HEK293 (cell line): ENCODE measurements at regions not wholly inside any gene's neighbourhood (a gene's known extent, or its start where the extent isn't known, plus 50 kb on each side); places are given as distances from the start of the nearest gene placed in this dataset.
"Not testable (repeated sequence)": the region's sequence is repeated elsewhere in the genome, so short reads cannot be mapped to it uniquely, and the experiment has no call there.

Source experiments
- CTCF ChIA-PET: fragments of 350-600 bp; formaldehyde crosslinking; extraction: SDS; loops from one replicate; lab custom pipeline; 2021; ENCODE audit warnings: antibody characterized with exemption; lab: Yijun Ruan, JAX
- POLR2A ChIA-PET: fragments of 300-600 bp; formaldehyde crosslinking; extraction: SDS; loops from one replicate; lab custom pipeline; 2020; ENCODE audit warnings: antibody characterized with exemption, inconsistent platforms; lab: Yijun Ruan, JAX
- H3K27ac ChIP-seq: fragments of 200-500 bp; sonication (Bioruptor generic); 2 replicates; pipeline ENCODE4 v1.5.1; 2014; ENCODE audit warnings: low read depth, low read length, control low read depth, inconsistent platforms; ENCODE audit errors: extremely low read depth
- H3K36me3 ChIP-seq, 2 experiments: fragments of 200-500 bp in 1 of 2; sonication (Bioruptor generic) in 1 of 2; 1 replicate in 1 of 2; 2 replicates in 1 of 2; pipeline ENCODE4 v1.5.1; 2014 to 2017; ENCODE audit warnings: inconsistent platforms in 2 of 2, low read length in 2 of 2; ENCODE audit not compliant: control insufficient read depth in 2 of 2, insufficient read depth in 1 of 2
- H3K4me1 ChIP-seq: fragments of 200-500 bp; sonication (Bioruptor generic); 2 replicates; pipeline ENCODE4 v1.5.1; 2014; ENCODE audit warnings: mild to moderate bottlenecking, low read length, inconsistent platforms; ENCODE audit not compliant: control insufficient read depth, insufficient read depth
- H3K4me3 ChIP-seq: 2 replicates; pipeline ENCODE4 v1.5.1; 2011; ENCODE audit warnings: low read depth, mild to moderate bottlenecking, control low read depth, low read length, moderate library complexity
- H3K9me3 ChIP-seq: fragments of 200-500 bp; sonication (Bioruptor generic); 2 replicates; pipeline ENCODE4 v1.5.1; 2014; ENCODE audit warnings: low read depth, low read length, inconsistent platforms; ENCODE audit not compliant: control insufficient read depth, insufficient read depth
- BCL11A ChIP-seq: fragments of 450-650 bp; formaldehyde crosslinking; IDR thresholded peaks from 2 replicates; pipeline ENCODE4 v1.5.1; 2016; ENCODE audit warnings: low read depth, missing biosample characterization, missing genetic modification characterization
- GLI4 ChIP-seq: fragments of 450-650 bp; formaldehyde crosslinking; IDR thresholded peaks from 2 replicates; pipeline ENCODE4 v1.5.1; 2016; ENCODE audit warnings: missing biosample characterization, missing genetic modification characterization
- GLIS1 ChIP-seq: fragments of 450-650 bp; formaldehyde crosslinking; IDR thresholded peaks from 2 replicates; pipeline ENCODE4 v1.5.1; 2016; ENCODE audit warnings: missing biosample characterization, missing genetic modification characterization
- KLF10 ChIP-seq: fragments of 450-650 bp; IDR thresholded peaks from 2 replicates; pipeline ENCODE4 v1.5.1; 2018; ENCODE audit warnings: missing biosample characterization, mild to moderate bottlenecking, missing genetic modification characterization
- PRDM2 ChIP-seq: fragments of 450-650 bp; formaldehyde crosslinking; IDR thresholded peaks from 2 replicates; pipeline ENCODE4 v1.5.1; 2016; ENCODE audit warnings: missing biosample characterization, missing genetic modification characterization, borderline replicate concordance
- SCRT2 ChIP-seq: fragments of 450-650 bp; formaldehyde crosslinking; IDR thresholded peaks from 2 replicates; pipeline ENCODE4 v1.5.1; 2016; ENCODE audit warnings: missing biosample characterization, missing genetic modification characterization
- SP2 ChIP-seq: fragments of 450-650 bp; formaldehyde crosslinking; IDR thresholded peaks from 2 replicates; pipeline ENCODE4 v1.5.1; 2016; ENCODE audit warnings: missing biosample characterization, missing genetic modification characterization
- ZBTB21 ChIP-seq: fragments of 450-650 bp; formaldehyde crosslinking; IDR thresholded peaks from 2 replicates; pipeline ENCODE4 v1.5.1; 2017; ENCODE audit warnings: missing biosample characterization, missing genetic modification characterization
- ZFP41 ChIP-seq: fragments of 450-650 bp; formaldehyde crosslinking; IDR thresholded peaks from 2 replicates; pipeline ENCODE4 v1.5.1; 2016; ENCODE audit warnings: missing biosample characterization, missing genetic modification characterization, borderline replicate concordance
- ZNF10 ChIP-seq: fragments of 450-650 bp; formaldehyde crosslinking; IDR thresholded peaks from 2 replicates; pipeline ENCODE4 v1.5.1; 2017; ENCODE audit warnings: missing biosample characterization, missing genetic modification characterization
- ZNF138 ChIP-seq: fragments of 450-650 bp; formaldehyde crosslinking; IDR thresholded peaks from 2 replicates; pipeline ENCODE4 v1.5.1; 2016; ENCODE audit warnings: missing biosample characterization, missing genetic modification characterization, borderline replicate concordance
- ZNF223 ChIP-seq: fragments of 450-650 bp; formaldehyde crosslinking; IDR thresholded peaks from 2 replicates; pipeline ENCODE4 v1.5.1; 2016; ENCODE audit warnings: missing biosample characterization, missing genetic modification characterization
- ZNF239 ChIP-seq: fragments of 450-650 bp; formaldehyde crosslinking; IDR thresholded peaks from 2 replicates; pipeline ENCODE4 v1.5.1; 2016; ENCODE audit warnings: missing biosample characterization, missing genetic modification characterization
- ZNF24 ChIP-seq: fragments of 450-650 bp; formaldehyde crosslinking; IDR thresholded peaks from 2 replicates; pipeline ENCODE4 v1.5.1; 2016; ENCODE audit warnings: missing biosample characterization, missing genetic modification characterization
- ZNF366 ChIP-seq: fragments of 450-650 bp; formaldehyde crosslinking; conservative IDR thresholded peaks from 2 replicates; pipeline ENCODE4 v1.5.1; 2016; ENCODE audit warnings: missing biosample characterization, missing genetic modification characterization
- ZNF398 ChIP-seq: fragments of 450-650 bp; formaldehyde crosslinking; IDR thresholded peaks from 2 replicates; pipeline ENCODE4 v1.5.1; 2017; ENCODE audit warnings: missing biosample characterization, missing genetic modification characterization
- ZNF449 ChIP-seq: fragments of 450-650 bp; formaldehyde crosslinking; IDR thresholded peaks from 2 replicates; pipeline ENCODE4 v1.5.1; 2017; ENCODE audit warnings: missing biosample characterization, mild to moderate bottlenecking, missing genetic modification characterization, moderate library complexity
- ZNF473 ChIP-seq: fragments of 450-650 bp; formaldehyde crosslinking; IDR thresholded peaks from 2 replicates; pipeline ENCODE4 v1.5.1; 2017; ENCODE audit warnings: missing biosample characterization, missing genetic modification characterization
- ZNF513 ChIP-seq: fragments of 450-650 bp; IDR thresholded peaks from 2 replicates; pipeline ENCODE4 v1.5.1; 2018; ENCODE audit warnings: missing biosample characterization, missing genetic modification characterization
- ZNF580 ChIP-seq: fragments of 450-650 bp; formaldehyde crosslinking; IDR thresholded peaks from 2 replicates; pipeline ENCODE4 v1.5.1; 2016; ENCODE audit warnings: missing biosample characterization, missing genetic modification characterization
- ZNF600 ChIP-seq: fragments of 450-650 bp; formaldehyde crosslinking; IDR thresholded peaks from 2 replicates; pipeline ENCODE4 v1.5.1; 2016; ENCODE audit warnings: missing biosample characterization, missing genetic modification characterization
- ZNF776 ChIP-seq: fragments of 450-650 bp; formaldehyde crosslinking; IDR thresholded peaks from 2 replicates; pipeline ENCODE4 v1.5.0; 2017; ENCODE audit warnings: missing biosample characterization, missing genetic modification characterization, borderline replicate concordance
- ZSCAN30 ChIP-seq: fragments of 450-650 bp; IDR thresholded peaks from 2 replicates; pipeline ENCODE4 v1.5.1; 2018; ENCODE audit warnings: missing biosample characterization, mild to moderate bottlenecking, missing genetic modification characterization, moderate library complexity

GRCh38 chr3:3351226-3351625 lies 171.7 kb upstream of the CRBN start:
- no peaks in the 10 kb centered on the region for H3K9me3 ChIP-seq
- ChIA-PET POLR2A (no interaction called here), CTCF (no interaction called here)
- no peak overlapping the region for H3K27ac ChIP-seq
- no peaks in the 10 kb centered on the region for H3K36me3 ChIP-seq
- no peak overlapping the region for H3K4me3 ChIP-seq
- H3K4me1 ChIP-seq: no peaks in the 10 kb centered on the region
- TF ChIP-seq ZSCAN30 (tag by site-specific recombination): no peak
- TF ChIP-seq SP2 (tag by site-specific recombination): no peak
- TF ChIP-seq ZFP41 (tag by site-specific recombination): no peak
- no peak for TF ChIP-seq ZNF239 (tag by site-specific recombination)
- no peak for TF ChIP-seq GLIS1 (tag by site-specific recombination)
- TF ChIP-seq ZNF513: no peak
- no peak for TF ChIP-seq ZNF580 (tag by site-specific recombination)
- no peak for TF ChIP-seq ZNF24
- no peak for TF ChIP-seq ZNF600 (tag by site-specific recombination)
- TF ChIP-seq GLI4: no peak
- TF ChIP-seq ZNF776 (tag by site-specific recombination): no peak
- no peak for TF ChIP-seq KLF10
- no peak for TF ChIP-seq ZNF398 (tag by site-specific recombination)
- TF ChIP-seq ZNF138: no peak
- no peak for TF ChIP-seq ZNF473 (tag by site-specific recombination)
- TF ChIP-seq ZNF366 (tag by site-specific recombination): no peak
- no peak for TF ChIP-seq ZNF10 (tag by site-specific recombination)
- no peak for TF ChIP-seq ZNF449 (tag by site-specific recombination)

- CTCF ChIA-PET, H3K9me3 ChIP-seq, H3K27ac ChIP-seq, H3K4me3 ChIP-seq, POLR2A ChIA-PET, H3K4me1 ChIP-seq, H3K36me3 ChIP-seq: not testable (repeated sequence)
Measured at GRCh38 chr3:3347056-3347455, 167.6 kb upstream of the CRBN start.

- no peaks in the 10 kb centered on the region for H3K4me1 ChIP-seq
- ChIA-PET POLR2A (no interaction called here), CTCF (no interaction called here)
- H3K27ac ChIP-seq: no peak overlapping the region
- H3K4me3 ChIP-seq: no peak overlapping the region
- no peaks in the 10 kb centered on the region for H3K36me3 ChIP-seq
- no peaks in the 10 kb centered on the region for H3K9me3 ChIP-seq
- no peak for TF ChIP-seq ZNF223
- TF ChIP-seq PRDM2 (tag by site-specific recombination): no peak
- TF ChIP-seq BCL11A (tag by site-specific recombination): no peak
- TF ChIP-seq ZBTB21 (tag by site-specific recombination): no peak
- TF ChIP-seq SCRT2 (tag by site-specific recombination): no peak
Measured at GRCh38 chr3:3346556-3346955, 167.1 kb upstream of the CRBN start.
